Stimulated activated CD8-positive, alpha-beta memory T cell treated with anti-CD3 and anti-CD28 coated beads, Interleukin-4, amount 100 ng/mL, for 24 hours (primary cell): ENCODE measurements at regions not wholly inside any gene's neighbourhood (a gene's known extent, or its start where the extent isn't known, plus 50 kb on each side); places are given as distances from the start of the nearest gene placed in this dataset.

Experiments used
- DNase-seq: peaks from one replicate; pipeline ENCODE4 v3.0.0-alpha.2; 2020; ENCODE audit warnings: low read depth

DNA sequence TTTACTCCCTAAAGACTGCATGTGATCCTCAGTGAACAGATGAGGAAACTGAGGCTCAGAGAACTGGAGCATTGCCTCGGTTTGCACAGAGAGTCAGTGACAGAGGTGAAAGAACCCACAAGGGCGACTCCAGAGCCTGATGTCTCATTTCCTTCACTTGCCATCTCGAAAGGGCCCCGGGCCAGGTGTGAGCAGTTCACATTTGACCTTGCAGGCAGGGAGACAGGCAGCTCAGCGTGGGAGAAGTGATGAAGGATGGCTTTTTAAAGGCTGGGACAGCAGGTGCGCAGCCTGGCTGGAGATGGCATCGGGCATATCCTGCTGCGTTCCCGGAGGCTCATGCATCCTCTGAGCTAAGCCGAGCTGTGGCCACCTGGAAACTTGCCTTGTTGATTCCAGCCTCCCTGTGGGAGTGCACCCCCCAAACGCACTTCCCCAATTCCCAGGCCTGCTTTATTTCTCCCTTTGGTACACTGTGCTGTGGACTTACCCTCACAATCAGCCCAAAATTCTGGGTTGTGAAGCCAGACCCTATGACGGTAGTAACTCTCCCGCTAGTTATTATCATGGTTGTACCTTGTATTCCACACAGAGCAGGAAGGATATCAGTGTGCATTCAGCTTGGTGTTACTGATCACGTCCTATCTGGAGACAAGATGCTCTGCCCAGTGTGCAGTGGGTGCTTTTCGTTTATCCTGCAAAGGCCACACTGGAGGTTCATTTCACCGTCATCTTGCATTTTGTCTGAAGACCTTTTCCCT, 753.2 kb upstream of the EEF2KMT start:
- no peak for DNase-seq

DNA sequence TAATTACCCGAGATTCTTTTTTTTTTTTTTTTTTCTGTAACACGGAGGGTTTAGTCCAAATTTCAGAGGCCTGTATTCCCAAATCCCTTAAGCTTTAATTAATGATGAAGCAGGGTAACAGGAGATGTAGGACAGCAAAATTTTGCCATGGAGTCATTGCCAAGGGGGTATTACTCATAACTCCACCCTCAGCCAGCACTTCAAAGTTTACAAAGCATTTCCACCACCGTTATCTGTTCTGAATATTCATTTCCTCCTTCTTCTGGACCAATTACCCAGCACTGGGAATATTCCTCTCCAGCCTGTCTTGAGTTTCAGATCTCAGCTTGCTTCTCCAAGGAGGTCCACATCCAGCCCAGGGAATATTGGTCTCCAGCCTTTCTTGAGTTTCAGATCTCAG, 747.5 kb upstream of the EEF2KMT start:
- no peak for DNase-seq

DNA sequence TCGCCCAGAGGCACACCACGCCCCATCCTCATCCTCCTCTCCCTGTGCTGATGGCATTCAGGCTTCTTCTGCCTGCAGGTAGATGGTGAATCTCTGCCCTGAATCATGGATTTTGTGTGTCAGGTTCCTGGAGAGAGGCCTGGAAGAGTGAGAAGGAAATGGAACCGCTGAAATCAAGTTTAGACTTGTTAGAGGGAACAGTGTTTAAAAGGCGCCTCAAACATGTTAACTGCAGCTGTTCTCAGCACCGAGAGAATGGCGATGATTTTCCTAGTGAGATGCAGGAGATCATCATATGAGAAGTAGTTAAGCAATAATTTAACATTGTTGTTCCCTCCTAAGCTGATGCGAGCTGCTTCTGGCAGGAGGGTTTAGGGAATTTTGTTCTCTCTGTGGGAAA, 744.4 kb upstream of the EEF2KMT start:
- DNase-seq, result no peak

DNA sequence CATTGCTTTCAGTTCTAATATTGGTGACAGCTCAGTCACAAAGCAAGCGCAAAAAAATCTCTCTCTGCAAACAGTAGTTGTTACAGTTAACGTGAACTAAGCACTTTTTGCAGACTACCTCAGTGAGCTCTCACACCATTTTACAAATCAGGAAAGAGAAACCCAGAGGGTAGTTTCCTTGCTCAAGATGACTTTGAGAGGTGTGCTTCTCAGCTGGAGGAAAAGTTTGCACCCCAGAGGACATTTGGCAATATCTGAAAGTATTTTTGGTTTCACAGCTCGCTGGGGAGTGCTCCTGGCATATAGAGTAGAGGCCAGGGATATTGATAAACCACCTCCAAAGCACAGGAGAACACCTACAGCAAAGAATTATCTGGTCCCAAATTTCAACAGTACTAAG, 741.1 kb upstream of the EEF2KMT start:
- no peak for DNase-seq

DNA sequence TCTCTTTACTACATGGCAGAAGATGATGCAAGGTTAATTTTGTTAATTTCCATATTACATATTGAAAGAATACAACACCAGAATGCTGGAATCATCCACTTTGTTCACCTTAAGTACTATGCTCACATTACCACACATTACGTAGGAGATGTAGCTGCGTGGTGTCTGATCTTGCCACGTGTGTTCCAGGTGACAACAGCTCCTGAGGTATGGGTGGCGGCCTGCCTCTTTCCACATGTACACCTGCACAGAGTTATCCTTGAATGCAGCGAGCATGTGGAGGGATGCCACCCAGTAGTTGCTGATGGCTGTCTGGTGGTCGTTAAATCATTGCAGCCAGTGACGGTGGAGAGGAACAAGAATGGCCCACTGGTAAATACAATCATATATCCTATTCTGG, 740.5 kb upstream of the EEF2KMT start:
- DNase-seq, result no peak

DNA sequence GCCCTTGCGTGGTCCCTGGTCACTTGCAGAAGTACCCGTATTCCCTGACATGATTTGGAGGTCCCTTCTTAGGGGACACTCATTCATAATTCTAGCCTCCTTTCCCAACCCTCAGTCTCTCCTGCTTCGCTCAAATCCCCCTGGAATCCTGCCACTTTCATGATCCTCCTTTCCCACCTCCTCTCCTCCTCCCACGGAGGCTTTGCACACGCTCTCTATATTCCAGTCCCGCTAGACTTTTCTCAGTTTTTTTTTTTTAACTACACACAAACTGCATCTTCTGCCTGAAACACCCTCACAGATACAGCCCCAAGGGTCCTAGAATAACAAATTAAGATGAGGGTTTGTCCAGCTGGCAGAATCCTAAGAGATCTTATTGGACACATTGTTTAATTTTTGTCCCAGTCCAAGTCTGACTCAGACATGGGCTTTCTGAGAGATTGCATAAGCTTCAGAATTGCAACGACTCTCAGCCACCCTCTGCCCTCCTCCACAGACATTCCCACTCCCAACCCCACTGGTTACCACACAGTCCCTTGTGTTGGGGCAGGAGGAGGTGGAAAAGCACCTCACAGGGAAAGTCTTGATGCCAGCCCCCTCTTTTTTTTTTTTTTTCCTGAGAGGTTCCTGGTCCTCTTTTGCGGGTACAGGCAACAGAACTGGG, 739.5 kb upstream of the EEF2KMT start:
- no peak for DNase-seq

DNA sequence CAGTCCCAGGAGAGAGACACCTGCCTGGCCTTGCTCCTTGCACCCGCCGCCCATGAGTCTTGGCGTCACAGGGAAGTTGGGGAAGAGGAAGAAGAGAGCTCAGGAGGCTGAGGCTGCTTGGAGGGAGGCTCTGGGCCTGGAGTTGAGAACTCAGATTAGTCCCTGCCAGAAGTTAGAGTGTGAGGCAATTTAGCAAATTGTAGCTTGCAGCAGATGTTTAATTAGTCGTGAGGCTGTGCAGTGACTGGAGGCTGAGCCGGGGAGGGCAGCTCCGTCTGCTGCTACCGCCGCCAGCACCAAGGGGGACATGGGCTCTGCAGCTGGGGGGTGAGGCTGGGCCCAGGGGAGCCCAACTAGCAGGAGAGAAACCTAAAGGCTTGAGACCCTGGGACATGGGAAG, 738.3 kb upstream of the EEF2KMT start:
- DNase-seq, result no peak

DNA sequence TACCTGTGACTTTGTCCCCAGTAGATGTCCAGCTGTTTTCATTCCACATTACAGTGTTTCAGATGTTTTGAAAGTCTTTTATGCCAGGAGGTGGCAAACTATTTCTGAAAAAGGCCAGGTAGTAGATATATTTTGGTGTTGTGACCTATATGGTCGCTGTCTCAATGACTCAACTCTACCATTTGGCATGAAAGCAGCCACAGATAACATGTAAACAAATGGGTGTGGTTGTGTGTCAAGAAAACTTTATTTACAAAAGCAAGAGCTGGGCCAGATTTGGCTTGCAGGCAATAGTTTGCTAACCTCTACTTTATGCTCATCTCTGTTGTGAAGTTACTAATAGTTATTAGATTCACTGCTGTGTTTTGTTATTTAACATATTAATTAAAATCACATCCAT, 728.7 kb upstream of the EEF2KMT start:
- no peak for DNase-seq

DNA sequence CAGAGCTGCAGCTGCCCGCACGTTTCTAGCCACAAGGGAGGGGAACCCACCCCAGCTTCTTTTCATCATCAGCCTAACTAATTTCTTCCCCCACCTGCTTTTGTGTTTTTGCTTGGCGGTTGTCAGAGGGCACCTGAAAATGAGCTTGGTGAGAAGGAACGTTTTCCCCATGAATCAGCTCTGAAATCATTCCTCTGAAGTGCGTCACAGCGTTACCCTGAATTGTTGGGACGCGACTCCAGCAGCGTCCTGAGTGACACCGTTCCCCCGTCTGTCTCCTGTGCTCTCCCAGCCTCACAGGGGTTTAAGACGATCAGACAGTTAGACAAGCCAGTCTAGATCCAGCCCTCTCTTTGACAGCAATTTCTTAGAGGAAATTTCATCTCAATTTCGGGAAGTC, 722.9 kb upstream of the EEF2KMT start:
- DNase-seq, result no peak

DNA sequence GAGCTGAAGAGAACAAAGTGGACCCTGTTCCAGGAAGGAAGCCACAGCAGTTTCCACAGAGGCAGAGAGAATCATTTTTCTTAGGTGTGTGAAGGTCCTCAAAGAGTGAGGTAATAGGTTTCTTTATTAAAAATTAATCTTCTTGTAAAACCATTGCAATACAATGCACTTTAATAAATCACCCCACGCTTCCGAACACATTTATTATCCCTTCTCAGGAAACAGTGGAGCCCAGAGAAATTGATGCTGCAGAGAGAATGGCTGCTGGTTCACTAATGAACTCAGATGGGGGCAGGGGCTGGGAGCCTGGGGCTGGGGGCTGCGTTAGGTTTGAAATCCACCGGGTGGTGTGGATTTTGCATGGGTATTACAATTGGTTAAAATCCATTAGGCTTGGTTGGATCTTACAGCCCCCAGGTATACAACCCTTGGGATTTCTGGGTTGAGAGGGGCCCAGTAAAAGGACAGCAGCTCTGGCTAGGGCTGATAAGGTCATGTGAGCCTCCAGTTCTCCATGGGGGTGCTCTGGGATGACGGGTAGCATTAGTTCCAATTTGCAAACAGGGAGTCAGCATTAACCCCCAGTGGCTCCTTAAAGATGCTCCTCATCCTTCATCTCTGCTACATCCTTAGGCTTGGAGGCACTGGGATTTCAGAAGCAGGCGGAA, 718.1 kb upstream of the EEF2KMT start:
- DNase-seq, result no peak

DNA sequence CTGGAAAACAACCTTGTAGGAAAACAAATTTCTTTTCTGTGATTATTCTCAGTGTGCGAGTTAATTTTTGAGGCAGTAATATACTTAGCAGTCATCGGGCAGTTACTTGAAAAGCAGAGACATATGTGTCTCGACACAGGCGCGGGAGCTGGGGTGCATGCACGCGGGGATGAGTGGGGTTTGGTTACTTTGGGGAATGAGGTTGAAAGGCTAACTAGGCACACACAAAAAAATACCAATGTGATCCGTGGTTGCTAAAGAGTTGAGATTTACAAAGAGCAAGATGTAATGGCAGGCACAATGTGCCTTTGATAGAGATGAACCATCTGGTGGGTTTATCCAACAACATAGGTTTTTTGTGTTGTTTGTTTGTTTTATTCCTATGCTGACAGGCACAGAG, 703.8 kb upstream of the EEF2KMT start:
- no peak for DNase-seq

DNA sequence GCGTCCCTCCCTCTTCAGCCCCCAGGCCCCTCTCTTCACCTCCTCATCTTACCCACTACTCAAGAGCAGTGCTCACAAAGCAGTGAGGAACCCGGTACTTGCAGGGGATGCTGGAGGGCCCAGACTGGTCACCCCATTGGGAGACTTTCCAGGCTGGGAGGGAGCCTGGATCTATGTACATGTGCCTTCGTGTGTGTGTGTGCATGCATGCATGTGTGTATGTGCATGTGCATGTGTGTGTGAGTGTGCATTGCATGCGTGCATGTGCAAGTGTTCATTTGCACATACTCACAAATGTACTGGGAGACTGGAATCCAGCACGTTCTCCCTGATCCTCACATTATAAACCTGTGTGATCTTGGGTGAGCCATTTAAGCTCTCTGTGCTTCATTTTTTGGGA, 696.0 kb upstream of the EEF2KMT start:
- no peak for DNase-seq

DNA sequence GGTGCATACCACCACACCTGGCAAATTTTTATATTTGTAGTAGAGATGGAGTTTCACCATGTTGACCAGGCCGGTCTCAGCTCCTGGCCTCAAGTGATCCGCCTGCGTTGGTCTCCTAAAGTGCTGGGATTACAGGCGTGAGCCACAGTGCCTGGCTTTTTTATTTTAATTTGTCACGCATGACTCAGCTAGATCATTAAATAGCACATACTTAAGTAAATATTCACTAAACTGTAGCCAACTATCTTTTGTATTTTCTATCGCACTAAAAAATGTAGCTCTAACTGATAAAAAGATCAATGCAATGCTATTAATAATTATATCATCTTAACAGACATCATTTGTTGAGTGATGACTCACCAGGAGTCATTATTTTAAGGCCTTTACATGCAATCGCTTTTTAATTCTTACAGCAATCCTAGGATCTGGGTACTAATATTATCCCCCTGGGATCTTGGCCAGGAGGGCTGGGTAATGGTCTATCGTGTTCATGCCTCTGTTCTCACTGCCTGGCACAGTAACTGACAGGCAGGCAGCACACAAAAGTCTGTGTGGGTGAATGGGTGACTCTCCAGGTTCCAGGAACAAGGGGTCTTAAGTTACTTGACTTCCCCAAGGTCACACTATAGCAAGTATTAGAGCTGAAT, 693.5 kb upstream of the EEF2KMT start:
- no peak for DNase-seq

DNA sequence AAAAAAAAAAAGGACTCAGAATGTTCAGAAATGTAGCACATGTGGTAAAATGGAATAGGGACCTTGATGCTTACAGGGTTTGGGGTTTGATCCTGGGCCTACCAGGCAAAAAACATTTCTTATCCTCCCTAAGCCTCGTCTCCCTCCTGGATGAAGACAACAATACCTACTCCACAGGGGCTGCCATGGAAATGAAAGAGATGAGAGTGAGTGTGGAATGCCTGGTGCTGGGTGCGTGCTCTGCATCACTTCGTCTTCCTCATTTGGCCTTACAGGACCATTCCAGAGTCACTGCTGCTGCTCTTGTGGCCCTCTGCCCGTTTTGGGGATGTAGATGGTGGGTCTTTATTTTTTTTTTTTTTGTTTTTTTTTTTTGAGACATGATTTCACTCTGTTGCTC, 692.9 kb upstream of the EEF2KMT start:
- DNase-seq, result no peak

DNA sequence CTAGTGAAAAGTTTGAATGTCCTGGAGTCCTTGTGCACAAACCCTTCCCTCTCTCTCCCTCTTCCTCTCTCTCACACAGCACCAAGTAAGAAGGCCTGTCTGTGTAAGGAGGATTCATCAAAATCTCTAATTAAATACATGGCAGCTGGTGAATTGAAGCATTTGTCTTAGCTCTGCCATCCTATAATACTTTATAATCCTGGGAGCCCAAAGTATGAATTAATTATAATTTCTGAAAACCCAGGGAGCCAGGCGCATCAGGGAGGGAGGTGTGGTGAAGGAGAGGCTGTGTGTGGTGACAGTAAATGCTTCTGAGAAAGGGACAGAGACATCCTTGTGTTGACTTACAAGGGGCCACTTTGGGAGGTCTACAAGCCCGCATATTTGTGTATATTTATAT, 691.4 kb upstream of the EEF2KMT start:
- DNase-seq, result no peak

DNA sequence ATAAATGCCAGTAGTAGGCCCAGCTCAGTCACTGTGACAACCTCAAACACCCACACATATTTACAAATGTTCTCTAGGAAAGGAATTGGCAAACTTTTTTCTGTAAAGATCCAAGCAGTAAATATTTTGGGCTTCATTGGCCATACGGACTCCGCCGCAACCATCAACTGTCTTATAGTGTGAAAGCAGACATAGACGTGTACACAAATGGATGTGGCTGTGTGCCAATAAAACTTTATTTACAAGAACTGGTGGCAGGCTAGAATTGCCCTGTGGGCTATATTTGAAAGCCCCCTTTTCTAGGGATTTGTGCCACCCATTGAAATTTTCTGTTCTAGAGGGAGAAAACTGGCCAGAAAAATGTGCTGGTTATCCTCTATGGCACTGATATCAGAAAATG, 683.8 kb upstream of the EEF2KMT start:
- no peak for DNase-seq

DNA sequence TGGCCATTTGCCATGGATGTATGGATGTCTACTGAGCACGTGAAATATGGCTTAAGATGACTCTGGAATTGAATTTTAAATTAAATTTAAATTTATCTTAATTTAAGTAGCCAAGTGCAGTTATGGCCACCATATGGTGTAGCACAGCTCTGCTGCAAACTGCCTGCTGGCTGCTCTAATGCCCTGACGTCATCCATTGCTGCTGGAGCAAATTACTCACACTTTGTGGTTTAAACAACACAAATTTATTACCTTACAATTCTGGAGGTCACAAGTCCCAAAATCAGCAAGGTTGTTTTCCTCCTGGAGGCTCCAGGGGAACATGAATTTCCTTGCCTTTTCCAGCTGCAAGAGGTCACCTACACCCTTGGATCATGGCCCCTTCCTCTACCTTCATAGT, 679.3 kb upstream of the EEF2KMT start:
- no peak for DNase-seq

DNA sequence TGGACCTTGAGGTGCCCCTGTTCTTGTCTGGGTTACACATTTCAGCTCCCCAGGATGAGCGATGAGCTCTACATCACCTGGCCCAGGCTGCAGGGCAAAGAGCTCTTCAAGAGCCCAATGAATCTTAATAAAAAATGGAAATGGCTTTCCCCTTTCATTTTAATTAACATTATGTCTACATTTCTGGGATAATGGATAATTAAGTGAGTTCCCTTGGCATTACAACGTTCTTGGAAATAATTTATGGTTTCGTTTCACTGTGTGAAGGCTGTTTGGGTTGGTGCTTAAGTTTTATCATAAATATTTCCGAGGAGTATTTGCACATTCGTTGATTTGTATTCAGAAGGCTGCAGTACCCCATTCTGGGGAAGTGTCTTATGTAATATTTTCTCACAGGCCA, 678.3 kb upstream of the EEF2KMT start:
- no peak for DNase-seq

DNA sequence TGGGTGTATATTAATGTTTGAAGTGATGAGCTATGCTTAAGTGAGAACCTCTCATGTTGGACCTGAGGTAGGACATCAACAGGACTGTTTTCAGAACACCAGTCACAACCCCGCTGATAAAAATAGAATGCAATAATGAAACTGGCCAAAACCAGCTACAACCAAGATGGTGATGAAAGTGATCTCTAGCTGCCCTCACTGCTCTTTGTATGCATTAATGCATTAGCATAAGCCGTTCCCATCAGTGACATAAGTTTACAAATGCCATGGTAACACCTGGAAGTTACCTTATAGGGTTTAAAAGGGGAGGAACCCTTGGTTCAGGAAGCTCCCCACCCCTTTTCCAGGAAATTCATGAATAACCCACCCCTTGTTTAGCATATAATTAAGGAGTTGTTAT, 672.5 kb upstream of the EEF2KMT start:
- no peak for DNase-seq

DNA sequence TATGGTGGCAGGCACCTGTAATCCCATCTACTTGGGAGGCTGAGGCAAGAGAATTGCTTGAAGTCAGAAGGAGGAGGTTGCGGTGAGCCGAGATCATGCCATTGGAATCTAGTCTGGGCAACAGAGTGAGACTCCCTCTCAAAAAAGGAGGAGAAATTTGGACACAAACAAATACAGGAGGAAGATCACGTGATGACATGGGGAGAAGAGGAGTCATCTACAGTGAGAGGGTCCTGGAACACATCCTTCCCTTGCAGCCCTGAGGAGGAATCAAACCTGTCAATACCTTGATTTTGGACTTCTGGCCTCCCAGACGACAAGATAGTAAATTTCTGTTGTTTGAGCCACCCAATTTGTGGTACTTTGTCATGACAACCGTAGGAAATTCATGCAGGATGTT, 671.9 kb upstream of the EEF2KMT start:
- no peak for DNase-seq

DNA sequence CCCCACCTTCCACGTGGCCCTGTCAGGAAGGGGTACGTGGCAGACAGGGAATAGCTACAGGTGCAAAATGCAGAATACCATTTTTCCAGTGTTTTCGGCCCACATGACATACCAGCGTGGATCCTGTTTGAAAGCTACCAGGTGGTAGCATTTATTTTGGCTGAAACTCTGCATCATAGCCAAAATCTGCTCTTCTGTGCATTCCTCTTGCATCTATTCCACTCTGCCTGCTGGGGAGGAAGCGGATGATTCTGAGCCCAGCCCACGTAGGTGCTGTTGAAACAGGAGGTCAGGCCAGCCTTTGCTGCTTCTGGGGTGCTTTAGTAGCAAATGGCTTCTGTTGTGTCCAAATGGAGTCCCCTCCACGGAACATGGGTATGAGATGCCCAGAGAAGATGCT, 670.9 kb upstream of the EEF2KMT start:
- DNase-seq, result no peak

DNA sequence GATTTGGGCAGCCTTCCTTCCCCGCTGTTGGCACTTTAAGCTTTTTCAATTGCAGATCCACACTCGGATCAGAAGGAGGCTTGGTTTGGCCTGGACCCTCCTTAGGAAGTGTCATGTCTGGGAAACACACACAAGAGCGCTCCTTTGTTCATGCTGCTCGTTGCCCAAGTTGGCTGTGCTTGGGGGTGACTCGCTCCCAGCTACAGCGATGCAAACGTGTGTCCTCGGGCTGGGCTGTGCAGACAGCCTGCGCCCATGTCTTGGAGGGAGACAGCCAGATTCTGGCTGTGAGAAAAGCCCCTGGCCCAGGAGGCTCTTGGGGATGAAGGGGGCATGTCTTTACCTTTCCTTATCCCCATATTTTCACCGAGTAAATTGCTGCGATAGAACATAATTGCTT, 665.6 kb upstream of the EEF2KMT start:
- no peak for DNase-seq

DNA sequence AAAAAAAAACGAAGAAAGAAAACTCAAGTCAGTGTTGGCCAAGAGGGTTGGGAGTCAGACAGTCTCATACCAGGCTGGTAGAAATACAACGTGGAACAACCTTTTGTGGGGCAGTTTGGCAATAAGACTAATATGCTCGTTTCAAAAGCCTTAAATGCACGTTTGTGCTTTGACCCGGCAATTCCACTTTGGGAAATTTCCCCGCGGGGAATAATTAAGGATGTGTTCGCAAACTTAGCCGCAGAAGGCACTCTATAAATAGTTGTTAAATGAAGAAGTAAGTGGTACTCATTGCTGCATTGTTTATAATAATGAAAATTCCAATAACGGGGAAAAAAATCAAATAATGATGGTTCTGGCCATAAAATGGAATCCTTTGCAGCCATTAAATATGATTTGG, 664.8 kb upstream of the EEF2KMT start:
- DNase-seq, result no peak
